GM12878 (cell line): ENCODE measurements at regions not wholly inside any gene's neighbourhood (a gene's known extent, or its start where the extent isn't known, plus 50 kb on each side); places are given as distances from the start of the nearest gene placed in this dataset.

Source experiments
- CREB1 ChIP-seq: IDR thresholded peaks from 2 replicates; pipeline ENCODE4 v1.6.1; 2012; ENCODE audit warnings: low read depth, mild to moderate bottlenecking, inconsistent platforms
- CTCF ChIP-seq, 3 experiments: IDR thresholded peaks in 2 of 3; conservative IDR thresholded peaks in 1 of 3; 2 replicates each; pipeline ENCODE4 v1.5.1; 2011; ENCODE audit warnings: low read depth in 3 of 3, low read length in 3 of 3, mild to moderate bottlenecking in 3 of 3, control low read depth in 2 of 3, moderate library complexity in 2 of 3, inconsistent platforms in 1 of 3, mixed read lengths in 1 of 3; ENCODE audit not compliant: control insufficient read depth in 2 of 3, insufficient read depth in 1 of 3; ENCODE audit errors: extremely low read depth in 1 of 3
- EZH2 ChIP-seq: IDR thresholded peaks from 2 replicates; pipeline ENCODE4 v1.6.1; 2012; ENCODE audit warnings: low read depth, mild to moderate bottlenecking, control low read depth, inconsistent platforms, low read length, borderline replicate concordance; ENCODE audit not compliant: control insufficient read depth
- FOS ChIP-seq: IDR thresholded peaks from 3 replicates; pipeline ENCODE4 v1.6.1; 2011; ENCODE audit warnings: borderline replicate concordance; ENCODE audit not compliant: insufficient read length; ENCODE audit errors: extremely low read depth
- GABPA ChIP-seq: IDR thresholded peaks from 2 replicates; pipeline ENCODE4 v1.6.1; 2014; ENCODE audit warnings: antibody characterized with exemption, low read depth, mild to moderate bottlenecking, inconsistent platforms
- JUNB ChIP-seq: IDR thresholded peaks from 2 replicates; pipeline ENCODE4 v1.6.1; 2016; ENCODE audit warnings: antibody characterized with exemption, mild to moderate bottlenecking
- MAX ChIP-seq: IDR thresholded peaks from 2 replicates; pipeline ENCODE4 v1.6.1; 2012; ENCODE audit warnings: low read depth, low read length, improper control_type of control experiment
- MEF2A ChIP-seq: IDR thresholded peaks from 2 replicates; pipeline ENCODE4 v1.6.1; 2011; ENCODE audit warnings: low read depth, mild to moderate bottlenecking, low read length, moderate library complexity; ENCODE audit not compliant: insufficient read depth
- MLLT1 ChIP-seq: fragments of 450-650 bp; IDR thresholded peaks from 2 replicates; pipeline ENCODE4 v1.6.1; 2016; ENCODE audit warnings: mild to moderate bottlenecking
- NFYB ChIP-seq: IDR thresholded peaks from 2 replicates; pipeline ENCODE4 v1.6.1; 2011; ENCODE audit warnings: low read depth, mild to moderate bottlenecking, low read length, improper control_type of control experiment, moderate library complexity; ENCODE audit not compliant: insufficient read depth
- RAD21 ChIP-seq: IDR thresholded peaks from 2 replicates; pipeline ENCODE4 v1.6.1; 2011; ENCODE audit warnings: mild to moderate bottlenecking, low read depth, low read length, moderate library complexity; ENCODE audit not compliant: insufficient read depth
- SP1 ChIP-seq: IDR thresholded peaks from one replicate; pipeline ENCODE4 v1.6.1; 2011; ENCODE audit warnings: low read depth, low read length
- TCF7 ChIP-seq: IDR thresholded peaks from 2 replicates; pipeline ENCODE4 v1.6.1; 2014; ENCODE audit warnings: antibody characterized with exemption, borderline replicate concordance
- ZBTB33 ChIP-seq: fragments of 450-650 bp; IDR thresholded peaks from 2 replicates; pipeline ENCODE4 v1.6.1; 2017; ENCODE audit warnings: mild to moderate bottlenecking

- no peak for TF ChIP-seq CTCF (IDR thresholded peaks at IDR 0.05 in 2 of 3, conservative IDR thresholded peaks at IDR 0.05 in 1 of 3; ENCODE audit: control insufficient read depth in 2 of 3, extremely low read depth in 1 of 3, insufficient read depth in 1 of 3, low read depth in 3 of 3, low read length in 3 of 3)
- TF ChIP-seq CREB1 = no peak
- no peak for TF ChIP-seq ZBTB33
- no peak for TF ChIP-seq MEF2A
- no peak for TF ChIP-seq JUNB
- no peak for TF ChIP-seq GABPA
- no peak for TF ChIP-seq SP1
- no peak for TF ChIP-seq NFYB
- no peak for TF ChIP-seq FOS
- TF ChIP-seq RAD21 = no peak
- no peak for TF ChIP-seq MLLT1
- TF ChIP-seq EZH2 = no peak
- TF ChIP-seq TCF7 = no peak
- TF ChIP-seq MAX = no peak
These were observed 120.3 kb upstream of the PRKG2 start for GRCh38 chr4:81335122-81335912.
